ENCODE measurements at regions not wholly inside any gene's neighbourhood (a gene's known extent, or its start where the extent isn't known, plus 50 kb on each side); places are given as distances from the start of the nearest gene placed in this dataset.

- DNase-seq (no peak), FAIRE-seq (no peak)
- no peak overlapping the region for H3K9ac ChIP-seq (ENCODE audit: low read length in 3 of 3)
- H3K4me3 ChIP-seq (ENCODE audit: low read length in 3 of 3), result no peak overlapping the region
- H3K36me3 ChIP-seq (ENCODE audit: control insufficient read depth in 2 of 3, insufficient read depth in 3 of 3, low read length in 3 of 3), result no peaks in the 10 kb centered on the region
- no peak for TF ChIP-seq CTCF (IDR thresholded peaks at IDR 0.05; ENCODE audit: borderline replicate concordance, extremely low read depth, insufficient read depth)
- H3K9me3 ChIP-seq (ENCODE audit: control insufficient read depth in 2 of 3, insufficient read depth in 1 of 3, low read length in 3 of 3), result no peaks in the 10 kb centered on the region
- intact Hi-C loops (cut with DNase I), result no loop called here
- no peaks in the 10 kb centered on the region for H3K27me3 ChIP-seq (ENCODE audit: control insufficient read depth, insufficient read depth, low read length)
- no peaks in the 10 kb centered on the region for H3K4me1 ChIP-seq (ENCODE audit: control insufficient read depth in 2 of 3, insufficient read depth in 2 of 3, low read depth in 1 of 3, low read length in 3 of 3)
- H3K27ac ChIP-seq (ENCODE audit: low read depth in 2 of 2, low read length in 2 of 2), result no peak overlapping the region
Observed at GRCh38 chr2:15042801-15043217, 410.3 kb downstream of the LRATD1 start.

GRCh38 chr2:15043336-15044058 lies 411.0 kb downstream of the LRATD1 start:
- Histone ChIP-seq H3K27ac (ENCODE audit: low read depth in 2 of 2, low read length in 2 of 2) (no peak overlapping the region), H3K9me3 (ENCODE audit: control insufficient read depth in 2 of 3, insufficient read depth in 1 of 3, low read length in 3 of 3) (no peaks in the 10 kb centered on the region), H3K9ac (ENCODE audit: low read length in 3 of 3) (no peak overlapping the region), H3K27me3 (ENCODE audit: control insufficient read depth, insufficient read depth, low read length) (no peaks in the 10 kb centered on the region), H3K4me1 (ENCODE audit: control insufficient read depth in 2 of 3, insufficient read depth in 2 of 3, low read depth in 1 of 3, low read length in 3 of 3) (no peaks in the 10 kb centered on the region), H3K4me3 (ENCODE audit: low read length in 3 of 3) (no peak overlapping the region), H3K36me3 (ENCODE audit: control insufficient read depth in 2 of 3, insufficient read depth in 3 of 3, low read length in 3 of 3) (no peaks in the 10 kb centered on the region)
- FAIRE-seq (no peak), DNase-seq (no peak)
- no peak for TF ChIP-seq CTCF (IDR thresholded peaks at IDR 0.05; ENCODE audit: borderline replicate concordance, extremely low read depth, insufficient read depth)
- intact Hi-C loops (cut with DNase I), result no loop called here

GRCh38 chr2:15045054-15045453 lies 412.5 kb downstream of the LRATD1 start:
- Histone ChIP-seq H3K4me3 (ENCODE audit: low read length in 3 of 3) (no peak overlapping the region), H3K9ac (ENCODE audit: low read length in 3 of 3) (no peak overlapping the region), H3K27ac (ENCODE audit: low read depth in 2 of 2, low read length in 2 of 2) (no peak overlapping the region), H3K4me1 (ENCODE audit: control insufficient read depth in 2 of 3, insufficient read depth in 2 of 3, low read depth in 1 of 3, low read length in 3 of 3) (no peaks in the 10 kb centered on the region), H3K36me3 (ENCODE audit: control insufficient read depth in 2 of 3, insufficient read depth in 3 of 3, low read length in 3 of 3) (no peaks in the 10 kb centered on the region), H3K9me3 (ENCODE audit: control insufficient read depth in 2 of 3, insufficient read depth in 1 of 3, low read length in 3 of 3) (no peaks in the 10 kb centered on the region), H3K27me3 (ENCODE audit: control insufficient read depth, insufficient read depth, low read length) (no peaks in the 10 kb centered on the region)
- TF ChIP-seq CTCF (IDR thresholded peaks at IDR 0.05; ENCODE audit: borderline replicate concordance, extremely low read depth, insufficient read depth), result no peak
- no peak for FAIRE-seq
- DNase-seq, result no peak
- intact Hi-C loops (cut with DNase I), result no loop called here

- DNase-seq, result no peak
- H3K4me1 ChIP-seq (ENCODE audit: control insufficient read depth in 2 of 3, insufficient read depth in 2 of 3, low read depth in 1 of 3, low read length in 3 of 3), result no peaks in the 10 kb centered on the region
- no peaks in the 10 kb centered on the region for H3K36me3 ChIP-seq (ENCODE audit: control insufficient read depth in 2 of 3, insufficient read depth in 3 of 3, low read length in 3 of 3)
- no peak for TF ChIP-seq CTCF (IDR thresholded peaks at IDR 0.05; ENCODE audit: borderline replicate concordance, extremely low read depth, insufficient read depth)
- no peak overlapping the region for H3K27ac ChIP-seq (ENCODE audit: low read depth in 2 of 2, low read length in 2 of 2)
- no peak overlapping the region for H3K4me3 ChIP-seq (ENCODE audit: low read length in 3 of 3)
- intact Hi-C loops (cut with DNase I), result no loop called here
- H3K9ac ChIP-seq (ENCODE audit: low read length in 3 of 3), result no peak overlapping the region
- H3K27me3 ChIP-seq (ENCODE audit: control insufficient read depth, insufficient read depth, low read length), result no peaks in the 10 kb centered on the region
- no peak for FAIRE-seq
- no peaks in the 10 kb centered on the region for H3K9me3 ChIP-seq (ENCODE audit: control insufficient read depth in 2 of 3, insufficient read depth in 1 of 3, low read length in 3 of 3)
Observed at GRCh38 chr2:15047184-15047583, 414.7 kb downstream of the LRATD1 start.
